ENCODE measurements at regions not wholly inside any gene's neighbourhood (a gene's known extent, or its start where the extent isn't known, plus 50 kb on each side); places are given as distances from the start of the nearest gene placed in this dataset.

GRCh38 chr21:41029571-41029970 is 138.4 kb upstream of the BACE2 start:
- WGBS, 2 donors (ENCODE audit: low coverage in 1 of 2), result 74 to 92% methylated on average over 2 to 3 of the region's 3 CpGs
- no peak overlapping the region for H3K4me3 ChIP-seq
- ATAC-seq, result no peak
- peaks cover 26% of the 10 kb centered on the region for H3K27me3 ChIP-seq
- TF ChIP-seq POLR2A (IDR thresholded peaks at IDR 0.05), result no peak
- TF ChIP-seq CTCF (IDR thresholded peaks at IDR 0.05), result no peak
- no peak for TF ChIP-seq POLR2AphosphoS5 (IDR thresholded peaks at IDR 0.05)
- no peak for TF ChIP-seq EP300 (IDR thresholded peaks at IDR 0.05)
- no peak overlapping the region for H3K27ac ChIP-seq
- no peaks in the 10 kb centered on the region for H3K4me1 ChIP-seq
- peaks cover 0 to 2% (median 0%) of the 10 kb centered on the region in 3 donors for H3K9me3 ChIP-seq
- no peaks in the 10 kb centered on the region for H3K36me3 ChIP-seq

GRCh38 chr21:41031701-41032220 is 136.2 kb upstream of the BACE2 start:
- Histone ChIP-seq H3K27ac (no peak overlapping the region), H3K4me1 (no peaks in the 10 kb centered on the region), H3K27me3 (peaks cover 20% of the 10 kb centered on the region), H3K4me3 (no peak overlapping the region), H3K9me3 (peaks cover 0 to 14% (median 0%) of the 10 kb centered on the region in 3 donors), H3K36me3 (no peaks in the 10 kb centered on the region)
- ATAC-seq, result no peak
- 70 to 86% methylated on average over 3 of the region's 3 CpGs for WGBS, 2 donors (ENCODE audit: low coverage in 1 of 2)
- TF ChIP-seq EP300 (IDR thresholded peaks at IDR 0.05), result no peak
- TF ChIP-seq POLR2AphosphoS5 (IDR thresholded peaks at IDR 0.05), result no peak
- no peak for TF ChIP-seq POLR2A (IDR thresholded peaks at IDR 0.05)
- no peak for TF ChIP-seq CTCF (IDR thresholded peaks at IDR 0.05)

GRCh38 chr21:41032541-41032940 is 135.4 kb upstream of the BACE2 start:
- 50 to 89% methylated on average over 1 of the region's 1 CpG for WGBS, 2 donors (ENCODE audit: low coverage in 1 of 2)

GRCh38 chr21:41037212-41037611 is 130.7 kb upstream of the BACE2 start:
- Histone ChIP-seq H3K27me3 (peaks cover 13% of the 10 kb centered on the region), H3K36me3 (no peaks in the 10 kb centered on the region), H3K9me3 (peaks cover 0 to 14% (median 0%) of the 10 kb centered on the region in 3 donors), H3K4me3 (no peak overlapping the region), H3K4me1 (no peaks in the 10 kb centered on the region), H3K27ac (no peak overlapping the region)
- ATAC-seq, result no peak
- no peak for TF ChIP-seq POLR2A (IDR thresholded peaks at IDR 0.05)
- no peak for TF ChIP-seq POLR2AphosphoS5 (IDR thresholded peaks at IDR 0.05)
- no peak for TF ChIP-seq CTCF (IDR thresholded peaks at IDR 0.05)
- no peak for TF ChIP-seq EP300 (IDR thresholded peaks at IDR 0.05)
- 74 to 79% methylated on average over 5 to 6 of the region's 6 CpGs for WGBS, 2 donors (ENCODE audit: low coverage in 1 of 2)

More at GRCh38 chr21:41032541-41032940, 135.4 kb upstream of the BACE2 start:
- ATAC-seq, result no peak
- TF ChIP-seq POLR2A (IDR thresholded peaks at IDR 0.05), result no peak
- no peak for TF ChIP-seq POLR2AphosphoS5 (IDR thresholded peaks at IDR 0.05)
- TF ChIP-seq CTCF (IDR thresholded peaks at IDR 0.05), result no peak
- TF ChIP-seq EP300 (IDR thresholded peaks at IDR 0.05), result no peak
- Histone ChIP-seq H3K36me3 (no peaks in the 10 kb centered on the region), H3K4me1 (no peaks in the 10 kb centered on the region), H3K4me3 (no peak overlapping the region), H3K27ac (no peak overlapping the region), H3K9me3 (peaks cover 0 to 14% (median 0%) of the 10 kb centered on the region in 3 donors), H3K27me3 (peaks cover 20% of the 10 kb centered on the region)

- ATAC-seq, result no peak
- TF ChIP-seq CTCF (IDR thresholded peaks at IDR 0.05) (no peak), POLR2AphosphoS5 (IDR thresholded peaks at IDR 0.05) (no peak), POLR2A (IDR thresholded peaks at IDR 0.05) (no peak), EP300 (IDR thresholded peaks at IDR 0.05) (no peak)
- peaks cover 0 to 14% (median 0%) of the 10 kb centered on the region in 3 donors for H3K9me3 ChIP-seq
- no peaks in the 10 kb centered on the region for H3K36me3 ChIP-seq
- no peak overlapping the region for H3K27ac ChIP-seq
- 100% methylated on average over 1 of the region's 1 CpG; no CpG with 5 or more reads in 1 of the 2 donors for WGBS, 2 donors (ENCODE audit: low coverage in 1 of 2)
- no peak overlapping the region for H3K4me3 ChIP-seq
- no peaks in the 10 kb centered on the region for H3K4me1 ChIP-seq
- peaks cover 10% of the 10 kb centered on the region for H3K27me3 ChIP-seq
These were observed 130.0 kb upstream of the BACE2 start for GRCh38 chr21:41037936-41038335.

Data from gastroesophageal sphincter (tissue), 4 donors.